Posterior cingulate gyrus (tissue), 11 donors: ENCODE measurements at regions not wholly inside any gene's neighbourhood (a gene's known extent, or its start where the extent isn't known, plus 50 kb on each side); places are given as distances from the start of the nearest gene placed in this dataset.
"Not testable (repeated sequence)": the region's sequence is repeated elsewhere in the genome, so short reads cannot be mapped to it uniquely, and the experiment has no call there.

Experiments
- DNase-seq, 10 donors: peaks; one replicate each; pipeline versions ENCODE4 v3.0.0 to v3.0.0-alpha.2; 2020 to 2021; ENCODE audit warnings: mixed read lengths in 3 of 10
- intact Hi-C: fragments of 100-400 bp; cut with DNase I; formaldehyde crosslinking; loops from one replicate; pipeline ENCODE4 v1.15.1; 2023

DNA sequence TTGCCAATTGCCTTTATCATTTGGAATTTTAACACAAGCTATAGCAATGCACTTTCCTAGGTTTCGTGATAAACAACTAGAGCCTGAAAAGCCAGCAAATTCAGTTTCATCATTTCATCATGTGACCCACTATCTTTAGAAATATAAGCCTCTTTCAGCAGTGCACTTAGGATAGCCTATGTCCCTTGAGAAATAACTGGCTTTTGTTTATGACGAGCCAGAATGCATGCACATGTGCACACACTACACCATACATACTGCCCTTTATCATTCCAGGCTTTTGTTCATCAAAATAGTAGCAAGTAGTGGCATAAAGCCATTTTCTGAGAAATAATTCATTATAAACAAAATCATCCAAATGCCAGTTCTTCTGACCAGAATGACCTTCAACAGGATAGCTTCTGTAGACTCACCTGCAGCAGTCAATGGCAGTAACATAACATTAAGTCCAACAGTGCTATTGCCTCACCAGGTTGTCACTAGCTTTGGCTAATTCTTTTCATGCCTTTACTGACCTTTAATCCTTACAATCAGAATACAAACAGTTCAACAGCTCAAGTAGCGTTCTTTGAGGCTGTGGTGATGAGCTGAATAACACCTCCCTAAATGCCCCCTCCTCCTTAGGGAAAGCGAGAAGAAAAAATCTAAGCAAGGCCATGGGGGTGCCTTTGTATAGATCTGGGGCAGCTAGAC is 132.3 kb upstream of the SMARCA2 start:
- DNase-seq = no peak
- intact Hi-C loops = no loop called here

DNA sequence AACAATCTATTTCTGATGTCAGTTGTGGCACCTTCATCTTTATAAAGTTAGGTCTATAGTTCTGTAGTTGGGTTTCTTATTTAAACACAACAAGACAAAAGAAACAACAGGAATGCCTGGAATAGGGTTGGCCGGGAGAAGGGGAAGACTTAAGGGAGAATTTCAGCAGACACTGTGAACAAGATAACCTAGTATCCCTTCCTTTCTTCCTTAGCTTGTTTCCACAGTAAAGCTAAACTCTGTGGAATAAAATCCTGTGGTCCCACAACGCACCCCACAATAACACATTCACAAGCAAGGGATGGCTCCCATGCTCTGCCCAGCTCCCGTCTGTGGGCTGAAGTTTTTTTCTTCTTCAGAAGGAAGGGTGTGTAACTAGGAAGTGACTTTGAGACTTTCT is 124.9 kb upstream of the SMARCA2 start:
- DNase-seq = no peak
- intact Hi-C loops = no loop called here

DNA sequence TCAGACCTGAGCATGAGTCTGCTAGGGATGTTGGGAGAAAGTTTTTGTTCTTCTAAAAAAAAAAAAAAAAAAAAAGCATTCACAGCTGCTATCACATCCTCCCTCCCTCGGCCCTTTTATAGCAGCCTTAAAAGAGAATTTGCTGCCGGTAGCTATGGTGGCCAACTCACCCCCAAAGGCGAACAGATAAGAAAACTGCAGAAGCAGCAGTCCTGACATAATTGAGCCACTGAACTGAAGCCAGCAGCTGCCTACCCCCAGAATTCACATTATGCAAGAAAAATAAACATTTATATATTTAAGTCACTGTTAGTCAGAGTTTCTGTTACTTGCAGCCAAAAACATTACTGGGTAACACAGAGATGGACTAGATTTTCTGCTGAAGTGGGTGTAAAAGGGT is 124.3 kb upstream of the SMARCA2 start:
- intact Hi-C loops = no loop called here
- DNase-seq = peak in 2 of 10 donors; percentile 6 to 65

DNA sequence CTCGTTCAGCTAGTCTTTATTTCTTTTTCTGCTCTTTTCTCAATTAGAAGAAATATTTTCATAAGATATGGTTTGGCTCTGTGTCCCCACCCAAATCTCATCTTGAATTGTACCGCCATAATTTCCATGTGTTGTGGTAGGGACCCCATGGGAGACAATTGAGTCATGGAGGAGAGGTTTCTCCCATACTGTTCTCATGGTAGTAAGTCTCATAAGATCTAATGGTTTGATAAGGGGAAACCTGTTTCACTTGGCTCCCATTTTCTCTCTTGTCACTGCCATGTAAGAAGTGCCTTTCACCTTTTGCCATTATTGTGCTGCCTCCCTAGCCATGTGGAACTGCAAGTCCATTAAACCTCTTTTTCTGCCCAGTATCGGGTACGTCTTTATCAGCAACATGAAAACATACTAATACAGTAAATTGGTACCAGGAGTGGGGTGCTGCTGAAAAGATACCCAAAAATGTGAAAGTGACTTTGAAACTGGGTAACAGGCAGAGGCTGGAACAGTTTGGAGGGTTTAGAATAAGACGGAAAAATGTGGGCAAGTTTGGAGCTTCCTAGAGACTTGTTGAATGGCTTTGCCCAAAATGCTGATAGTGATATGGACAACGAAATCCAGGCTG is 112.0 kb upstream of the SMARCA2 start:
- intact Hi-C loops, DNase-seq: not testable (repeated sequence)

DNA sequence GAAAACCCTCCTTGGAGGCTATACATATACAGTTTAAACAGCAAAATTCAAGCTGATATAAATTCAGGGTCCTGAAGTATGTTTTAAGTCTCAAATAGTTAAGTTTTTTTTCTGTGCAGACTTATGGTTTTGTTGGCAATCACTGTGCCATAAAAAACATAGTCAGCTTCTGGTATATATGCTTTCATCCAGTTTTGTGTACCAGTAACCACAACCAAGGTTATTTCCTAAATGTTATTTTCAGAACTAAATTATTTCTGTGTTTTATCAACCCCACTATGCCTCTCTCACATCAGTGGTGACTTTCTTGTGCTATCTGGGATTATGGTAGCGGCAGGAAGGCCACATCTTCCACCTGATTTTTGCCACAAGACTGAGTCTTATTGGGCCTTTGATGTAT is 107.7 kb upstream of the SMARCA2 start:
- intact Hi-C loops = no loop called here
- DNase-seq = no peak

DNA sequence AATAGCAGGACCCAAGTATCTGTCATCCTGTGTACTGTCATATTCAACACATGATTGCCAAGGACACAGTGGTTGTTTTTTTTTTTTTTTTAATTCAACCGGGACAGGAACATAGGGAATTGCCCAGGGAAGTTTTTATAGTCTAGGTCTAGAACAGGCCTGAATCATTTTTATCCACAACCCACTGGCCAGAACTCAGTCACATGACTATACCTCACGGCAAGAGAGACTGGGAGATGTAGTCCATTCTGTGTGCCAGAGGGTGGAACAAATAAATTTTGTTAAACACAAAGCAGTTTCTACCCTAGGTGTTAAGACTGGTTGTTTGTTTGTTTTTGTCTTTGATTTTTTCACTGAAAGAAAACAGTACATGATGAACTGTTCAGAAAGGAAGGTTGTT is 105.8 kb upstream of the SMARCA2 start:
- intact Hi-C loops = no loop called here
- no peak for DNase-seq

DNA sequence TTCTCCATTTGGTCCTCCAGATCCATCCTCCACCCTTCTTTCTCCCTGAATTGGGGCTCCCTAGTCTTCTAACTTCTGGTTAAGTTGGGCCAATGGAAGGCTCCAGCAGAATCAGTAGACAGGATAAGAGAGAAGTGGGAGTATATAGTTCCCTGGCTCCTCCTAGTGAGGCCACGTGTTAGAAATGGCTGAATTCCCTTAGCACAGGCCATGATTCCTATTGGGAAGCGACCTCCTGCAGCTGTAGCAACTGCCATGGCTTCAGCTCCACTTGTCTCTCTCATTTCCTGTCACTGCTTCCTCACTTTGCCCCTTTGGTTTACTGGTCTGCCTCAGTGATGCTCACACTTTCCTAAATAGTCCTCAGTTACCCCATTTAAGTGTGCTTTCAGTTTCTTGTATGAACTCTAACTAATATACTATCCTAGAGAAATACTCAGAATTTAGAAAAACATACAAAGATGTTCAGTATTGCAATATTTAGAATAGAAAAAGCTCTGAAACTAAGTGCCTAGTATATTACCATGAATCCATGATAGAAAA is 104.8 kb upstream of the SMARCA2 start:
- no peak for DNase-seq
- intact Hi-C loops = no loop called here

DNA sequence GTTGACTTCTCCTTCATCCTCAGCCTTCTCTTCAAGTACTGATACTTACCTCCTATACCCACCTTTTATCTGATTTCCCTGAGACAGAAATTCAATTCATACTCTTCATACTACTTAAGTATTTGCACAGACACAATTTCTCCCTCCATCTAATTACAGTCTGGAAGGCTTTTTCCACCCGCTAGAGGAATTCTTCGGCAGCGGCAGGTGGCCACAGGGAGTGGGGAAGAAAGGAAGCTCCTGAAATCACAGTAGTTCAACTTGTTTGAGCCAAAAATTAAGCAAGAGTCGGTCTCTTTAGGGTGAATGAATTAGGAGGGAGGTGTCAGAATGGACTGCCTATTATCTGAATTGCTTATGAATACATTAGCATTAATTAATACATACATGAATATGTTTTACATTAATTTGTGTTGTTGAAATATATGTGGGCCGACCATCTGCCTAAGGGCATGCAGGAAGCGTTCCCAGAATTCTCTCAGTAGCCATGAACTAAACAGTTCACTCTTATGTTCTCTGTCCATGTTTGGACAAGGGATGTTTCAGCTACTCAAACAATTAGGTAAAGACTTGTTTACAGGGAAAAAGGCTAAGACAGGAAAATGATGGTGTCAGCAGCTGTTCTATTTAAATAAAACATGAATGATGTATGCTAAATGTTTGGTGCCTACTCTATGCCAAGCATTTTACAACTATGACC is 101.4 kb upstream of the SMARCA2 start:
- intact Hi-C loops = no loop called here
- no peak for DNase-seq

DNA sequence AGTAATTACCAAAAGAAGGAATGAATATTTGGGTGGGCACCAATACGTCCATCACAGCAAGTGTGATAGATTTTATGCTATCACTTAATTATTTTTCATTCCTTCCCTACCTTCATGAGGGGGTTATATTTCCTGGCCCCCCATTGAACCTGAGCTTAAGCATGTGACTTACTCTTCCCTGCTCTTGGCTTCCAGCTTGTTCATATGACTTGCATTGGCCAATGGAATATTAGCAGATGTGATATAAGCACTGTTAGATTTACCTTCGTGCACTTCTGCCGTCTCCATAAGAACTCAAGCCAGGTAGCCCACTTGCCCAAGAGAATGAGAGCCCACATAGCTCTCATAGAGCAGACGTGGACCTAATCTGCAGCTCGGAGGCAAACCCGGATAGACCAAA is 99.1 kb upstream of the SMARCA2 start:
- intact Hi-C loops = no loop called here
- no peak for DNase-seq

DNA sequence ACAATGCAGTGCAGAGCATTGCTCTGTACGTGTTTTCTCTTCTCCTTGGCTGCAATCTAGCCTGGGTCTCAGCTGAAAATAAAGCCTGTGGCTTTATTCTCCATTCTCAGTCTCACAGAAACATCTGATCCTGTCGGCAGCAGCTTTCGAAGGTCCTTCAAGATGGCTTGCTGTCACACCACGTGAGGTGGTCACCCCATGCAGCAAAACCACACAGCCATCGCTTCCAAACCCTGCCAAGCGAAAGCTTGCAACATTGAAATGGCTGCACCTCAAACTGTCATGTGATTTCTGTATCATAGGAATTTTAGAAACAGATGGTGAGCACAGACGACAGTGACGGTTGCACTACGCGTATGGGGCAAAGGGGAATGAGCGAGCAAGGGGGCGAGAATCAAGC is 98.5 kb upstream of the SMARCA2 start:
- peak in 4 of 10 donors; percentile 17 to 85 (median 46) for DNase-seq
- intact Hi-C loops = no loop called here

DNA sequence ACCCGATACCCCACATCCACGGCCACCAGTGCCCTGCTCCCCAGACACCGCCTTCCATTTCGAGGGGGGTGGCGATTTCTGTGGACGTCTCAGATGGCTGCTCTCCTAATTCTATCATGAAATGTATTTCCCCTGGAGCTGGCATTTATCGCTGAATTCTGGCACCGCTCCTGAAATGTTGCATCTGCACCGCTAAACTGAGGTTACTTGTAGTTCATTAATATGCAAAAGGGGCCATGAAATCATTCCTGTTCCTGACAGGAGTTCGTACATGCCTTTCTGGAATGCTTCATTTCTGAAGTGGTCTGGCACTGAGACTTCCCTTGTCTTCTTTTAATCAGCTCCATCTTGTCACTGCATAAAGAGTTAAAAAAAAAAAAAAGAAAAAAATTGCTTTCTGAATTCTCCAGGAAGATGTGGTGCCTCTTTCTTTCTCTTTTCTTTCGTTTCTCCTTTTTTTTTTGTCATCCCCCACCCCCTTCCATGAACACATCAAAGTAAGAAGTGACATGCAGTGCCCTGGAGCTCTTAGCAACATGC is 97.7 kb upstream of the SMARCA2 start:
- intact Hi-C loops = no loop called here

DNA sequence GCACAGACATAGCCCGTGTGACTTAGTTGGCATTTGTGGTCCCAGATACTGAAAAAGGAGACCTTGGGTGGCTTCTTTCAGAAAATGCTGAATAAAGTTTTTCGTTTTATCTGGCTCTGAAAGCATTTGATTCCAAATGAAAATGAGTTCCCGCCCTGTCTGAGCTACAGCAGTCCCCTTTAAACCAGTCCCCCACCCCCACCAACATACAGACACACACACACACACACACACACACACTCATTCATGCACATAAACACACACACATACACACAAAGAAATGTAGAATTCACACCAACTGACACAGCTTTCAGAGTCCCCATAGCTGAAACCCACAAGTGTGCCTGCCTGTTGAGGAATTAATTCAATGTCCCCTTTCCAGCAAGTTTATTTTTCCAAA is 97.0 kb upstream of the SMARCA2 start:
- intact Hi-C loops = no loop called here
- no peak for DNase-seq

More for the DNA sequence above, 97.7 kb upstream of the SMARCA2 start:
- peak in 1 of 10 donors; percentile 12 for DNase-seq

DNA sequence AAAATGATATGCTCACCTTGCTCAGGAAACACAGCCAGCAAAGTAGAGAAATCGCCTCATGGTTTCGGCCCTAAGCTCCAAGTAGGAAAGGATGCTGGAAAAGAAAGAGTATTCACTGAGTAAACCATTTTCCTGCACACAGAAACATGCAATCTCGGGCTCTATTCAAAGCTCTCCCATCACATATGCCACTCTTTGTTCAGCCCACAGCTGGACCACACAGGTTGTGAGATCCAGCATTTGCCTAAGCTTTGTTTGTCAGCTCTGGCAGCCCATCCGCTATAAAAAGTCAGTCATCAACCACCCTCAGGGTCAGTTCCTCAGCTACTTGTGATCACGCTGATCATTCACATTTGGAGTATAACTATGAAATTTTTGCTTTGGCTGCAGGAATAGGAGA is 96.5 kb upstream of the SMARCA2 start:
- no peak for DNase-seq
- intact Hi-C loops = no loop called here

DNA sequence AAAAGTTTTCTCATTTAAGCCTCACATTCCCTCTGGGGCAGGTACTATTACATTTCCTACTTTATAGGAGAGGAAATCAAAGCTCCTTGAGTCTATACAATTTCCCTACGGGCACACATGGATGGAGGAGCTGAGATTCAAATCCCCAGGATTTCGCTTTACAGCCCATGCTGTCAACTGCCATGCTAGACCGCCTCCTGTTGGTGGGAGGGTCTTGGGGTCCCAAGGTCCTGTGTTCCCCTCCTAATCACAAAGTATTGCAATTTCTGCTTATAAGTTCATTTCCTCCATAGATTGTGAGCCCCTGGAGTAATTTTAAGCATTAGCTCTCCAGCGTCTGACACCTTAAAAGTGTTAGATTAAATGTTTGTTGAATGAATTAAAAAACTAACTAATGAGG is 95.9 kb upstream of the SMARCA2 start:
- no peak for DNase-seq
- intact Hi-C loops = no loop called here

DNA sequence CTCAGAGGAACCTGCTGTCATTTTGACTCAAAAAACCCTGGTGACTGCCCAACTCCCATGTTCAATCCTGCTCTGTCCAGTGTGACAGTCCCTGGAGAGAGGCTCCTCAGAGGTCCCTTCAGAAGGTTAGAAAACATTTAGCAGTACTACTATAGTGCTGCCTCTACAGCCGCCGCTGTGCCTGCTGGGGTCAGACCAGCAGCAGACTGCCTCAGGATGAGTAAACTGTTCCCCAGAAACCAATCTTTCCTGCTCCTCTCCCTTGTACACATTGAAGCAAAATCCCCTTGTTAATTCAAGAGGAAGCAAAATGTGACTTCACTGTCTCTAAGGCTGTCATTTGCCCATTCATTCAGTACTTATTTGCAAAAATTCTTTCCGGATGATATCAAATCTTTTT is 94.8 kb upstream of the SMARCA2 start:
- intact Hi-C loops = no loop called here
- DNase-seq = no peak

DNA sequence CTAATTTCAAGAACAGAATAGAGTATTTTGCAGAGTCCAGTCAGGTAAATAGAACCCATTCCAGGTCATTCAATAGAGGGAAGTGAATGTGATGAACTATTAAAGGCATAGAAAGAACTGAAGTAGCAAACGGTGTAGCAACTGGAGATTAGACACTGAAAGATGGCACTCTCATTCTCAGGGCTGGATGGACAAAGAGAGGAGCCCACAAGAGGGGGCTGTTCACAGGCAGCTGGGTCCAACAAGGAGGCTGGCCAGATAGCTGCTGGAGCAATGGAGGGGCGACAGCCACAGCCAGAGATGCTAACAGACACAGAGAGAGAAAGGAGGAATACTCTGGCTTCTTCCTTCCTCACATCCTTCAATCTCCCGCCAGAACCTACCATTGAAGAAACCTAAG is 93.1 kb upstream of the SMARCA2 start:
- DNase-seq = no peak
- intact Hi-C loops = no loop called here

DNA sequence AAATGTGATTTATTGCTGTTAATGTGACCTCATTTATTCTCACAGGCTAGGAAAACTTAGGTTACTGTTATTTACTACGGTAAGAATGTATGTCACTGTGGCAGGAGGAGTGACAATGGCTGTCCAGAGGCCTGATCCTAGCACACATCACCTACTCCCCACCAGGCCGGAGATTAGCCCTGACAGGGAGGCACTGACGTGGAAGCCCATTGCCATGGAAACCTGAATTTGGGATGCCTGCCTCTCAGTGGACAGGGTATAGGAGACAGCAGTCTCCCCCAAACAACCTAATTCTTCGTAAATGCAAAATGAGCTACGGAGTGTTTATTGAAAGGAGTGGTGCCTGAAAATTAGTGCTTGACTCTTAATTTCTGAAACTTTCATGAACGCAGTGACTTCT is 87.6 kb upstream of the SMARCA2 start:
- intact Hi-C loops = no loop called here
- no peak for DNase-seq

DNA sequence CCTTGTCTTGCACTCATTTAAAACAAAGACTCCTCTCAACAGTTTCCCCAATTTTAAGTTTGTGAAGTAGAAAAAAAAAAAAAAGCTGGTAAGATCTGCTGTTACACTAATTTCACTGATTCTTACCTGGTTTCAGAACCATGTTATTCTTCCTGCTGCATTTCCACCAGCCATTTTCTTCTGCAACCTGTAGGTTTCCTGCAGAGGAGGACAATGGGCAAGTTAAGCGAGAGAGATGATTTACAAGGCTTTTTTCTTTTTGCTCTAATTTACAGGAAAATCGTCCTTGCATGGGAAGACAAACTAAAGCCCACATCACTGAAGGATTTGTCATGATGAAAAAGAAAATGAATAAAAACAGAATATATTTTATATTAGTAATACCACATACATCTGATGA is 86.0 kb upstream of the SMARCA2 start:
- no peak for DNase-seq
- intact Hi-C loops = no loop called here

DNA sequence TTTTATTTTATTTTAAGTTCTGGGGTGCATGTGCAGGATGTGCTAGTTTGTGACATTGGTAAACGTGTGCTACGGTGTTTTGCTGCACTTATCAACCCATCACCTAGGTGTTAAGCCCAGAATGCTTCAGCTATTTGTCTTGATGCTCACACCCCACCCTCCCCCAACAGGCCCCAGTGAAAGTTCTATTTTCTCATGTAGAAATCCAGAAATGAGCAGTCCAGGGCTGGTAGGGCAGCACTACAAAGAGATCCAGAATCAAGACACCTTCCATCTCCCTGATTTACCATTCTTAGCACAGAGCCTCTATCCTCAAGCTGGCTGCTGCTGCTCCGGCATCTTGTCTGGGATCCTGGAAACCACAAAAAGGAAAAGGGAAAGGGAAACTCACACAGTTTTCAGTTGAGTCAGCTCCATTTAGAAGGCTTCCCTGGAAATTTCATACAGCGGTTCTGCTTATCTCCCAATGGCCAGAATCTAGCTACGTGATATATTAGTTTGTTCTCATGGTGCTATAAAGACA is 85.4 kb upstream of the SMARCA2 start:
- intact Hi-C loops = no loop called here
- DNase-seq = no peak

DNA sequence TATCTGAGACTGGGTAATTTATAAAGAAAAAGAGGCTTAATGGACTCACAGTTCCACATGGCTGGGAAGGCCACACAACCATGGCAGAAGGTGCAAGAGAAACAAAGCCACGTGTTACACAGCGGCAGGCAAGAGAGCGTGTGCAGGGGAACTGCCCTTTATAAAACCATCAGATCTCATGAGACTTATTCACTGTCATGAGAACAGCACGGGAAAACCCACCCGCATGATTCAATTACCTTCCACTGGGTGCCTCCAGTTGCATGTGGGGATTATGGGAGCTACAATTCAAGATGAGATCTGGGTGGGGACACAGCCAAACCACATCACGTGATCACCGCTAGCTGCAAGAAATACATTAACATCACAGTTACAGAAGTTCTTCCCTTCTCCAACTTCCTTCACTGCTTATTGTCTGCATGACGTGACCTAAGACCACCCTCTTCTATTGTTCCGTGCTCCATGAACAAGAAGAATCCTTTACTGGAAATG is 84.9 kb upstream of the SMARCA2 start:
- intact Hi-C loops, DNase-seq: not testable (repeated sequence)

DNA sequence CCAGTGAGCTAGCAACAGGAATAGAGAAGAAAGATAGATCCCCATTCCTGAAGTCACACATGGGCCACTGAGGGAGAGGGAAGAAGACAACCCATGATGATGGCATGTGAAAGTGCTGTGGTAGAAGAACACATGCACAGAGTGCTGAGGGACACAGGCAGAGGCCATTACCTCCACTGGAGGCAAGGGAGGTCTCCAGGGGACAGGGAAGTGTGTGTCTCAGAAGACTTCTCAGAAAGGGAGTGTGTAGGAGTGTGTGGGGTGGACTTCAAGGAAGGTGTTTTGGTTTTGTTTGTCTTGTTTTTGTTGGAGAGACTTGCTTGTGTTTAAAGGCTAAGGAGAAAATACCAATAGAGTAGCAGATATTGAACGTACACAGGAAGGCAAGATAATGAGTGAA is 77.0 kb upstream of the SMARCA2 start:
- intact Hi-C loops = no loop called here
- no peak for DNase-seq
